IPS-18c (cell line): ENCODE measurements at regions not wholly inside any gene's neighbourhood (a gene's known extent, or its start where the extent isn't known, plus 50 kb on each side); places are given as distances from the start of the nearest gene placed in this dataset.

Source experiments
- H3K4me3 ChIP-seq: 2 replicates; pipeline ENCODE4 v1.7.0; 2013; ENCODE audit warnings: low read depth, mild to moderate bottlenecking, low read length, moderate library complexity; ENCODE audit not compliant: insufficient read depth
- H3K9me3 ChIP-seq: one replicate; pipeline ENCODE4 v1.6.1; 2013; ENCODE audit warnings: mild to moderate bottlenecking, low read length, moderate library complexity; ENCODE audit not compliant: control insufficient read depth, insufficient read depth

GRCh38 chr13:111912991-111913760 lies 153.8 kb upstream of the SOX1 start:
- H3K9me3 ChIP-seq = no peaks in the 10 kb centered on the region
- no peak overlapping the region for H3K4me3 ChIP-seq

DNA sequence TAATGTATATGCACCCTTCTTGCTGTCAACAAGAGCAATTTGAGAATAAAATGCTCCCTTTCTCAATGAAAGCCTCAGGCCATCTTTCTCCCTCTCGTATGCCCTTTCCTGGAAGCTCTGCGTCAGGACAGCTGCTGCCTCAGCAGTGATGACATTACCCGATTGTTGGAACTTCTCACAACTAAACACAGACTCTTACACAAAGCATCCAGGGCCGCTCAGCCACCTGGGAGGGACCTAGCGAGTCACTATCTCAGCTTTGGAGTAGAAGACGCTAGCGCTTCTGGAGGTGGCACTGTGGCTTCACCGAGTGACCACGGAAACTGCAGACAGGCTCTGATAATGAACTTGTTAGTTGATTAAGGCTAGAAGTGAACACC lies 153.2 kb upstream of the SOX1 start:
- Histone ChIP-seq H3K4me3 (no peak overlapping the region), H3K9me3 (peaks cover 2% of the 10 kb centered on the region)

DNA sequence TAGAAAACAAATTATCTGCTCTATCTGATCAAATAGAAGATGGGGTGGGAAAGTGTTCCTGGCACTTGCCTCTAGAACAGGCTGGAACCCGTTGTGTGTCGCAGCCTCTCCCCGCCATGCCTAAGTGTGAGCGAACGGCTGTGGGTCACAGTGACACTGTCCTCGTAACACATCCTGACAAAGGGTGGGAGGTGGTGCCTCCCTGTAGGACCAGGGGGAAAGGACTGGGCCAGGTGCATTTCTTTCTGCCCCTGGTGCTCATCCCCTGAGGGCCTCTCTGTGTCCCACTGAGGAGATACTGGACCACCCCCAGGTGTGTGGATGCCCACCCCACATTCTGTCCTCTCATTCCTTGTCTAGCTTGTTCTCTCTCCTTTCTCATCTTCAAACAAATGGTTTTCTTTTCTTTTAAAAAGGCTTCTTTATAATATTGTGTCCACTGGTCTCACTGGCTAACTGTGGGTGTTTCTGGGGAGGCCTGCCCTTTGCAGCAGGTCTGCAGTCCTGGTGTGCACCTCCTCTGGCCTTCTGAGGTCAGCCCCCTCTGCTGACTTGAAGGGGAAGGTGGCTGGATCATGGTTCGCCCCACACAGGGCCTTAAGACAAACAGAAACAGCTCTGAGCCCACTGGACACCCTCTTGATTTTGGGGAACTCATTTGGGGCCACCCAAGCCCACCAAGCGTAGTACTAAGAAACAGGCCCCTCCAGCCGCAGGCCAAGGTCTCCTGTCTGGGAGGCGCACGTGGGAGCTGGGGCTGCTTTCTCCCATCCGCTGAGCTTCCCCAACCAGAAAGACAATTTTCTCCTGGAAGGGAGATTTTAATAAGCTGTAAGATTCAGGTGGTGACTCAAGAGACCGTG lies 152.5 kb upstream of the SOX1 start:
- Histone ChIP-seq H3K9me3 (peaks cover 2% of the 10 kb centered on the region), H3K4me3 (no peak overlapping the region)

DNA sequence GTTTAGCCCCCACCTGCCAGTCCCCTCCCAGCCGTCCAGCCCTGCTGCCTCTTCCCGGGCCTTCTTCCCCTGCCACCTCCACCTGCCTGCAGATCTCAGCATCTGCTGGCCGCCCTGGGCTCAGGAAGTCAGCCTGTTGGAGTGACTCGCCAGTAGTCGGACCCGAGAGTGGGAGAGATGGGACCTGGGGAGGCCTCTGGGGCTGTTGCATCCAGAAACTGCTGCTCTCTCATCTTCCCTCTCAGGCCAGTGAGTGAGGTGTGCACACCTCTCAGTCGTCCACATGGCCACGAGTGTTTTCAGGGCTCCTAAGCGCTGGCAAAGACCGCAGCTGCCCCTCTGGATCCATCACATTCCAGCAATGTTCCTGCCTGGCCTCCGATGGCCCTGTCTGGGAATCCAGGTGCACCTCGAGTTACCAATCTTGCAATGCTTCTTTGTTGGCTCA lies 151.8 kb upstream of the SOX1 start:
- no peak overlapping the region for H3K4me3 ChIP-seq
- peaks cover 2% of the 10 kb centered on the region for H3K9me3 ChIP-seq

DNA sequence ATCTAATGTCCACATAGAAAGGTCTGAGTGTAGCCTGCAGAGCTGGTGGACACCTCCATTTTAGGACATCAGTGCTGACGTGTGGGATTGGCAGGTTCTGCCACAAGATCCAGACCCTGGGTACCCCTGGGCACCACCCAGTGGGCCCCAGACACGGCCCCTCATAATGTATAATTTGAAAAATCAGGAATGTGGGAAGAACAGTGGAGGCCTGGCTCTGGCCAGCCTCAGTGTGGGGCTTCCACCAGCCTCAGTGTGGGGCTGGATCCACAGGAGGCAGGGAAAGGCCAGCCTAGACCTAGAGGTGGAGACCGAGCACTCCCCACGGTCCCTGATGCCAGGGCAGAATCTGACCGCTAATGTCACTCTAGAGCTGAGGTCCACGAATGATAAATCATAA lies 150.7 kb upstream of the SOX1 start:
- Histone ChIP-seq H3K4me3 (no peak overlapping the region), H3K9me3 (peaks cover 2% of the 10 kb centered on the region)

GRCh38 chr13:111917086-111917485 lies 149.9 kb upstream of the SOX1 start:
- peaks cover 2% of the 10 kb centered on the region for H3K9me3 ChIP-seq

DNA sequence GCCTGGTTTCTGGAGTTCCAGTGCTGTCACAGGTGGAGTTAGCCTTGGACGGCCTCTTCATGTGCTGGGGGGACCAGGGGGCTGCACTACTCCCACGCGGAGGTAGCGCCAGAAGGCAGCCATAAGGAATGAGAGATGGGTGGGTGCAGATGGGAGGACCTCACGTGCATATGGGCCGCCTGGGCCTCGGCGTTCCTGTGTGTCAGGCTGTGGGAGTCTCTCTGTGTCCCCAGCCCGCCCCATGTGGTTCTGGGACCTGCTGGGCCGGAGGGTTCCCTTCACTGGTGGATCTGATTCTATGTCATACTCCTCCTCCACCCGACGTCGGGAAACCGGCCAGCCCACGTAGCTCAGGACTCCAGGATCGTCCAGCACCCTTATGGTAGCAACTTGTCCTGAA lies 149.0 kb upstream of the SOX1 start:
- Histone ChIP-seq H3K9me3 (peaks cover 2% of the 10 kb centered on the region), H3K4me3 (no peak overlapping the region)

More at GRCh38 chr13:111917086-111917485, 149.9 kb upstream of the SOX1 start:
- no peak overlapping the region for H3K4me3 ChIP-seq

DNA sequence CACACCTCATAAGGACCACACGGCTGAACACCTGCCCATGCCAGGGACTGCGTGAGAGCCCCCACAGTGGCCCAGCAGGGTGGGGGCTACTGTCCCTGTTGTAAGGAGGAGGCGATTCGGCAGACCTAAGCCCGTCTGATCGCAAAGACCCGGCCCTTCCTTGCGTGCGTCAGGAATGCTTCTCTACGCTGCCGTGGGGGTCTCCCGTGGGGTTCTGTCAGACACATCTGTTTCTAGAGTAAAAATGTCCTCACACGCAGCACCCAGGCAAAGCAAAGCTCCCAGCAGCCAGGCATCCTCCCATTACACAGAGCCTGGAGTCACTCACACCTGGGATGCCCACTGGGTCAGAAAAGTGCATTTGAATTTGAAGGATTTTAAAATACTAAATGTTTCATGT lies 147.7 kb upstream of the SOX1 start:
- Histone ChIP-seq H3K9me3 (peaks cover 2% of the 10 kb centered on the region), H3K4me3 (no peak overlapping the region)

GRCh38 chr13:111919849-111920248 lies 147.1 kb upstream of the SOX1 start:
- peaks cover 2% of the 10 kb centered on the region for H3K9me3 ChIP-seq
- no peak overlapping the region for H3K4me3 ChIP-seq

- H3K4me3 ChIP-seq = no peak overlapping the region
- H3K9me3 ChIP-seq = peaks cover 2% of the 10 kb centered on the region
Observed at GRCh38 chr13:111920306-111920931, 146.5 kb upstream of the SOX1 start.

DNA sequence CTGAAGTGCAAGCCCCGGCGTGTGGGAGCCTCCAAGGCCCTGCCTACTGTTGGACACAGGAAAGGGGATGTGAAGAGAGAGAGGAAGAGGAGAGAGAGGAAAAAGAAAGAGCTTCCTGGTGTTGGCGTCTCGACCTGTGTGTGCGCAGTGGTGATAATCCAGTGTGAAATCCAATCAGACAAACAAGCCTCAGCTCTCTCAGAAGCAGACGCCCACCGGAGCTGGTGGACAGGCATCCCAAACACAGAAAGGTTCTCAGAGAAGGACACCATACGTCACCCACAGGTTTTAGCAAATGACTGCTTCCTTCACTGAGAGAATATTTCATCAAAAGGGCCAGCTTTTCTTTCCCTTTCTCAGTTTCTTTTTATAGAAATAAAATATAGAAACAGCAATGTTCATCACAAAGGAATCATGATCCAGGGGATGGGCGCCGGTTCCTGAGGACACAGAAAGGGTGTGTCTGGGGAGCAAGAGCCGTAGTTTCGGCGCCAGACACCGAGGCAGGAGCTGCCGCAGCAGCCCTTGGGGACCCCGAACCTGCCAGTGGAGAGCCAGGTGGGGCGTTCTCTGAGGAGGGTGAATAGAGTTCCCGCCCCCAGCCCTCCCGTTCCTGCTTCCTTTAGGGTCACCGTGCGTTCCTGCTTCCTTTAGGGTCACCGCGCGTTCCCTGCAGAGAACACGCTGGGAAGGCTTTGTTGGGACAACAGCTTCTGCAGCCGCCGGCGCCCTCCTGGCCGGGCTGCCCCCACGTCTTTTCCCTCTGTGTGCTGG lies 145.8 kb upstream of the SOX1 start:
- Histone ChIP-seq H3K9me3 (peaks cover 2% of the 10 kb centered on the region), H3K4me3 (no peak overlapping the region)

DNA sequence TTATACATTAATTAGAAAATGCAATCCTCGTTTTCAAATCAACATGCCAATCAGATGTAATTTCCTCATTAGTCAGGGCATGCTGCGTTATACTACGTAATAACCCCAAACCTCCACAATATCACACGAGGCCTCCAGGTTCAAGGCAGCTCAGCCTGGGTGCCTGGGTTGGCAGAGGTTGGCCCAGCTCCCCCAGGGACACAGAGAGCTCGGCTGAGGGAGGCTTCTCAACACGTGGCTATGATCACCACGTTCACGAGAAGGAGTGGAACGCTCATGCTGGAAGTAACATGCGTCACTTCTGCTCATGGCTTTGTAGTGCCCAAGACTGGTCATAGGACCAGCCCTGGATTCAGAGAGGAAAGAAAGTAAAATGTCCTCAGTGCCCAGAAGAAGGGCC lies 144.9 kb upstream of the SOX1 start:
- Histone ChIP-seq H3K4me3 (no peak overlapping the region), H3K9me3 (peaks cover 2% of the 10 kb centered on the region)

DNA sequence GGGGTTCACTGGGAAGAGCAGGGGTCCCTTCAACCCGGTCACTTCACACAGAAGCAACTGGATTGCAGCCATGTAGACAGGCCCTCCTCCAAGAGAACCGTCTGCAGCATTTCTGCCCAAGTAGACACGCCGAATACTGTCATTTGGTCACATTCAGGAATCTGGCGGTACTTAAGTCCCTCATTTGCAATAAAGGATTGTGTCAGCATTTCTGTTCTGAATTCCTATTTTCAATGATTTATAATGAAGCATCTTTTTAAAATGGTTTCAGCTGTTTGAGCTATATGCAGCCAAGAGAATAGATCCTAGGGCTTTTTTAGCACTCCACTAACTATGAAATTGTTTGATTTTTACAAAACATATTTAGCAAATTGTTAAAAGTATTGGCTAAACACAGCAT lies 143.5 kb upstream of the SOX1 start:
- peaks cover under 1% of the 10 kb centered on the region for H3K9me3 ChIP-seq
- H3K4me3 ChIP-seq = no peak overlapping the region

DNA sequence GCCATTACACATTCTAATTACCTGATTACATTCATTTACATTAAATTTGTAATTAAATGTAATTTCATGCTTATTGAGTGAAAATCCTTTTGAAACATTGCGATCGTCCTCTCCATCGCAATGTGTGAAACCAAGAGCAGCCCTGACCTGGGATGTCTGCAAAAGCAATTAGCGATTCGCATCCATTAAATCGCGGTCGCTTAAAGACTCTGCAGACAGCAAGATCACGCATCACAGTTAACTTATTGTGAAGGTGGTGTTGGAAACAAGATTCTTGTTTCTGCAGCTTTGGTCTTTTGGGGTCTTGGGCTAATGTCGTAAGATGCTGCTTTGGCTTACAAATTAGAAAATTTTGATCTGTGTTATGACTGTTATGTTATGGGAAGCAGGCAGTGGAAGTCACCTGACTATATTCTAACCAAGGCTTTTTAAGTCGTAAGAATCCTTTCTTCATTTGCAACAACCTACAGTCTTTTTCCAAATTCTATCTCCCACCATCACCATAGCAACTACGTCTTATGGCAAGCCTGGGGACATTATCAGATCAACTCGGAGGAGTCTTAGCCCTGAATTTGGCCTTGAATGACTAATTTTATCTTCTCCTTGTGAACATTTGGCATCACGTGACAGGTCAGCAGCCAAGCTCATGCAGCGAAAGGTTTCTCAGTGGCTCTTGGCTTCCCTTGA lies 142.8 kb upstream of the SOX1 start:
- H3K9me3 ChIP-seq = no peaks in the 10 kb centered on the region
- no peak overlapping the region for H3K4me3 ChIP-seq

DNA sequence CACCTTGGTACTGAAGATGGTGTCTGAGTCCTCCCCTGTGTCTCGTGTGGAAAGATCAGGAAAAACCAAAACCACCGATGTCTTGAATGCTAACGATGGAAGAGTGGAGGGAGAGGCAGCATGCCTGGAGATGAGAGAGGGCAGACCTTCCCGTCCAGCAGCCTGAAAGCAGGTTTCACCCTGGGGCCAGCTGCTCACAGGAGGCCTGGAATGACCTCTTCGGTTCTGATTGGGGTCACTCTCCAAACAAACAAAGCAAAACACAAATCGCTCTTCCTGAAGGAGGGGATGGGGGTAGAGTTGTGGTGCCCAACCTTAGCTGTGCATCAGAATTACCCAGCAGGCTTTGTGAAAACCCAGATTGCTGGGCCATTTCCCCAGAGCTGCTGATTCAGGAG lies 142.3 kb upstream of the SOX1 start:
- Histone ChIP-seq H3K9me3 (no peaks in the 10 kb centered on the region), H3K4me3 (no peak overlapping the region)

GRCh38 chr13:111925146-111925875 lies 141.6 kb upstream of the SOX1 start:
- no peaks in the 10 kb centered on the region for H3K9me3 ChIP-seq
- no peak overlapping the region for H3K4me3 ChIP-seq
